ENCODE measurements at regions not wholly inside any gene's neighbourhood (a gene's known extent, or its start where the extent isn't known, plus 50 kb on each side); places are given as distances from the start of the nearest gene placed in this dataset.

DNA sequence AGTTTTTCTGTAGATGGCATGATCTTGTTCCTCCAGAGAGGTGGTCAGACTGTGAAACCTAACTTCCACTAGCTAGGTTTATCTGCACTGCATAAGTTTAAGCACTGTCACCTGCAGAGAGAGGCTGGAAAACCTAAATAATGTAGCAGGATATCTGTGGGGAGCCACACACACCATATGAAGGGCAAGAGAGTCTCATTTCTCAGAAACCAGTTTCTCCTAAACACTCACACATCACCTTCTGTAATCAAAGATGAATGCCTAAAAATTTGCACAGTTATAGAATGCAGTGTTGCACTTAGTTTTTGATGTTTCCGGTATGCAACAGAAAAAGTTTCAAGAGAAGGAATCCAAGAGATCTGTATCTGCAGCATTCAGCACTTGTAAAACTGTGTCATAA is 654.6 kb downstream of the ADGRL2 start:
- no peak for TF ChIP-seq EP300 (IDR thresholded peaks at IDR 0.05; ENCODE audit: borderline replicate concordance)
- no peak for TF ChIP-seq TCF12 (IDR thresholded peaks at IDR 0.05; ENCODE audit: low read depth)
- TF ChIP-seq RAD21 (IDR thresholded peaks at IDR 0.05; ENCODE audit: low read depth) = no peak
- TF ChIP-seq TEAD4 (IDR thresholded peaks at IDR 0.05) = no peak
- TF ChIP-seq FOXM1 (IDR thresholded peaks at IDR 0.05; ENCODE audit: borderline replicate concordance, low read depth) = no peak
- TF ChIP-seq, protein P1, sequence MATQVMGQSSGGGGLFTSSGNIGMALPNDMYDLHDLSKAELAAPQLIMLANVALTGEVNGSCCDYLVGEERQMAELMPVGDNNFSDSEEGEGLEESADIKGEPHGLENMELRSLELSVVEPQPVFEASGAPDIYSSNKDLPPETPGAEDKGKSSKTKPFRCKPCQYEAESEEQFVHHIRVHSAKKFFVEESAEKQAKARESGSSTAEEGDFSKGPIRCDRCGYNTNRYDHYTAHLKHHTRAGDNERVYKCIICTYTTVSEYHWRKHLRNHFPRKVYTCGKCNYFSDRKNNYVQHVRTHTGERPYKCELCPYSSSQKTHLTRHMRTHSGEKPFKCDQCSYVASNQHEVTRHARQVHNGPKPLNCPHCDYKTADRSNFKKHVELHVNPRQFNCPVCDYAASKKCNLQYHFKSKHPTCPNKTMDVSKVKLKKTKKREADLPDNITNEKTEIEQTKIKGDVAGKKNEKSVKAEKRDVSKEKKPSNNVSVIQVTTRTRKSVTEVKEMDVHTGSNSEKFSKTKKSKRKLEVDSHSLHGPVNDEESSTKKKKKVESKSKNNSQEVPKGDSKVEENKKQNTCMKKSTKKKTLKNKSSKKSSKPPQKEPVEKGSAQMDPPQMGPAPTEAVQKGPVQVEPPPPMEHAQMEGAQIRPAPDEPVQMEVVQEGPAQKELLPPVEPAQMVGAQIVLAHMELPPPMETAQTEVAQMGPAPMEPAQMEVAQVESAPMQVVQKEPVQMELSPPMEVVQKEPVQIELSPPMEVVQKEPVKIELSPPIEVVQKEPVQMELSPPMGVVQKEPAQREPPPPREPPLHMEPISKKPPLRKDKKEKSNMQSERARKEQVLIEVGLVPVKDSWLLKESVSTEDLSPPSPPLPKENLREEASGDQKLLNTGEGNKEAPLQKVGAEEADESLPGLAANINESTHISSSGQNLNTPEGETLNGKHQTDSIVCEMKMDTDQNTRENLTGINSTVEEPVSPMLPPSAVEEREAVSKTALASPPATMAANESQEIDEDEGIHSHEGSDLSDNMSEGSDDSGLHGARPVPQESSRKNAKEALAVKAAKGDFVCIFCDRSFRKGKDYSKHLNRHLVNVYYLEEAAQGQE (IDR thresholded peaks at IDR 0.05; ENCODE audit: low read depth) = no peak
- no peak for TF ChIP-seq YY1 (IDR thresholded peaks at IDR 0.05; ENCODE audit: low read depth)
- no peak for TF ChIP-seq NFIC (IDR thresholded peaks at IDR 0.05)
- no peak for TF ChIP-seq ZBTB7A (IDR thresholded peaks at IDR 0.05; ENCODE audit: low read depth)

DNA sequence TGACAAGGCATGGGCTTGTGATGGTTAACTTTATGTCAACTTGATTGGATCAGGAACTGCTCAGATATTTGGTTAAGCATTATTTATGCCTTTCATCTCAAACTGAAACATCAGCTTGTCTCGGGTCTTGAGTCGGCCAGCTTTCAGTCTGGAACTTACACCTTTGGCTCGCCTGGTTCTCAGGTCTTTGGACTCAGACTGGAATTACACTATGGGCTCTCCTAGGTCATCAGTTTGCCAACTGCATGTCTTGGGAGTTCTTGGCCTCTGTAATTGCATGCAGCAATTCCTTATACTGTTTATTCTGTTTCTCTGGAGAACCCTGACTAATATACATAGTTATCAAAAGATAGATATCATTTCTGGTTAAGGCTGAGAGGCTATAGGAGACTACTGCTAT is 653.7 kb downstream of the ADGRL2 start:
- TF ChIP-seq, protein P2, sequence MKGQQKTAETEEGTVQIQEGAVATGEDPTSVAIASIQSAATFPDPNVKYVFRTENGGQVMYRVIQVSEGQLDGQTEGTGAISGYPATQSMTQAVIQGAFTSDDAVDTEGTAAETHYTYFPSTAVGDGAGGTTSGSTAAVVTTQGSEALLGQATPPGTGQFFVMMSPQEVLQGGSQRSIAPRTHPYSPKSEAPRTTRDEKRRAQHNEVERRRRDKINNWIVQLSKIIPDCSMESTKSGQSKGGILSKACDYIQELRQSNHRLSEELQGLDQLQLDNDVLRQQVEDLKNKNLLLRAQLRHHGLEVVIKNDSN (IDR thresholded peaks at IDR 0.05) = no peak
- TF ChIP-seq, protein P3, sequence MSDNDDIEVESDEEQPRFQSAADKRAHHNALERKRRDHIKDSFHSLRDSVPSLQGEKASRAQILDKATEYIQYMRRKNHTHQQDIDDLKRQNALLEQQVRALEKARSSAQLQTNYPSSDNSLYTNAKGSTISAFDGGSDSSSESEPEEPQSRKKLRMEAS (IDR thresholded peaks at IDR 0.05) = no peak
- TF ChIP-seq TEAD4 (IDR thresholded peaks at IDR 0.05) (no peak), ZBTB7A (IDR thresholded peaks at IDR 0.05; ENCODE audit: low read depth) (no peak), RAD21 (IDR thresholded peaks at IDR 0.05; ENCODE audit: low read depth) (no peak), TCF12 (IDR thresholded peaks at IDR 0.05; ENCODE audit: low read depth) (no peak), YY1 (IDR thresholded peaks at IDR 0.05; ENCODE audit: low read depth) (no peak), FOXM1 (IDR thresholded peaks at IDR 0.05; ENCODE audit: borderline replicate concordance, low read depth) (no peak), CEBPB (IDR thresholded peaks at IDR 0.05) (no peak), CREB1 (IDR thresholded peaks at IDR 0.05; ENCODE audit: low read depth) (no peak)

DNA sequence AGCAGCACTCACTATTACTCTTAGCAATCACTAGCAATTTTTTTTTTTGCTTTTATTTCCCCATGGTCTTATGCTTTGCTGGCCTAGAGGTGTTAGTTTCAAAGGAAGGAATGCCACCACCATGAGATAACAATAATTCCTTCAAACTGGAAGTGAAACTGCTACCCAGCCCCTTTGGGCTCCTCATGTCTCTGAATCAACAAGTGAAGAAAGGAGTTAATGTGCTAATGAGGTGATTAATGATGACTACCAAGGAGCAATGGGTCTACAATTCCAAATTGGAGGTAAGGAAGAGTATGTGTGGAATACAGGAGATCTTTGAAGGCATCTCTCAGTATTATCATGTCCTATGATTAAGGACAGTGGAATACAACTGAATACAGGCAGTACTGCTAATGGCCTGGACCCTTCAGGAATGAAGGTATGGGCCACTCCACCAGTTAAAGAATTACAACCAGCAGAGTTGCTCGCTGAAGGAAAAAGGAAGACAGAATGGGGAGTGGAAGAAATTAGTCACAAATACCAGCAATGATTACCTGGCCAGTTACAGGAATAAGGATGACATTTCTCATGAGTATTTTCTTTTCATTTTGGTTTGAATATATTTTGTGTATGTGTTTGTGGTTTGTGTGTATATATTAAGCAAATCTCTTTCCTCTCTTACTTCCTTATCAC is 652.9 kb downstream of the ADGRL2 start:
- no peak for TF ChIP-seq EGR1 (IDR thresholded peaks at IDR 0.05)
- no peak for TF ChIP-seq ZBTB7A (IDR thresholded peaks at IDR 0.05; ENCODE audit: low read depth)
- TF ChIP-seq TEAD4 (IDR thresholded peaks at IDR 0.05) = no peak
- TF ChIP-seq YY1 (IDR thresholded peaks at IDR 0.05; ENCODE audit: low read depth) = no peak
- TF ChIP-seq, protein P2 (IDR thresholded peaks at IDR 0.05) = no peak
- TF ChIP-seq, protein P3 (IDR thresholded peaks at IDR 0.05) = no peak
- TF ChIP-seq EP300 (IDR thresholded peaks at IDR 0.05; ENCODE audit: borderline replicate concordance) = no peak
- TF ChIP-seq, protein P1 (IDR thresholded peaks at IDR 0.05; ENCODE audit: low read depth) = no peak
- no peak for TF ChIP-seq CREB1 (IDR thresholded peaks at IDR 0.05; ENCODE audit: low read depth)
- TF ChIP-seq FOXM1 (IDR thresholded peaks at IDR 0.05; ENCODE audit: borderline replicate concordance, low read depth) = no peak
- TF ChIP-seq TCF12 (IDR thresholded peaks at IDR 0.05; ENCODE audit: low read depth) = no peak
- no peak for TF ChIP-seq RAD21 (IDR thresholded peaks at IDR 0.05; ENCODE audit: low read depth)
- no peak for TF ChIP-seq NFIC (IDR thresholded peaks at IDR 0.05)
- TF ChIP-seq CEBPB (IDR thresholded peaks at IDR 0.05) = no peak
- no peak for TF ChIP-seq TAF1 (IDR thresholded peaks at IDR 0.05; ENCODE audit: low read depth)

DNA sequence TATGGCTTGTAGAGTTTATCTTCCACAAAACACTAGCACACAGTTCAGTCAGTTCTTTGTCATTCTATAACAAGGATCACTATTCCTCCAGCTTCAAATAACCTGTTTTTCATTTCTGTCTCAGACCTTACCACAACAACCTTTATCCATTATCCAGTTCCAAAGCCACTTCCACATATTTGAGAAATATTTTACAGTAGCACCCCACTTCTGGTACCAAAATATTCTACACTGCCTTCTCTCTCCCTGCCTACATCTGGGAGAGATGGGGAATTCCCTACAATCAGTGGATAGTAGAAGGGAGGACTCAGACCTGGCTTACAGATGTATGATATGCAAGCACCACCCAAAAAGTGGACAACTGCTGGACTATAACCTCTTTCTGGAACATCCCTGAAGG is 651.4 kb downstream of the ADGRL2 start:
- TF ChIP-seq ZBTB7A (IDR thresholded peaks at IDR 0.05; ENCODE audit: low read depth) (no peak), TCF12 (IDR thresholded peaks at IDR 0.05; ENCODE audit: low read depth) (no peak), FOXM1 (IDR thresholded peaks at IDR 0.05; ENCODE audit: borderline replicate concordance, low read depth) (no peak), TEAD4 (IDR thresholded peaks at IDR 0.05) (no peak), YY1 (IDR thresholded peaks at IDR 0.05; ENCODE audit: low read depth) (no peak), EGR1 (IDR thresholded peaks at IDR 0.05) (no peak), EP300 (IDR thresholded peaks at IDR 0.05; ENCODE audit: borderline replicate concordance) (no peak), NFIC (IDR thresholded peaks at IDR 0.05) (no peak), CREB1 (IDR thresholded peaks at IDR 0.05; ENCODE audit: low read depth) (no peak)
- TF ChIP-seq, protein P3 (IDR thresholded peaks at IDR 0.05) = no peak

DNA sequence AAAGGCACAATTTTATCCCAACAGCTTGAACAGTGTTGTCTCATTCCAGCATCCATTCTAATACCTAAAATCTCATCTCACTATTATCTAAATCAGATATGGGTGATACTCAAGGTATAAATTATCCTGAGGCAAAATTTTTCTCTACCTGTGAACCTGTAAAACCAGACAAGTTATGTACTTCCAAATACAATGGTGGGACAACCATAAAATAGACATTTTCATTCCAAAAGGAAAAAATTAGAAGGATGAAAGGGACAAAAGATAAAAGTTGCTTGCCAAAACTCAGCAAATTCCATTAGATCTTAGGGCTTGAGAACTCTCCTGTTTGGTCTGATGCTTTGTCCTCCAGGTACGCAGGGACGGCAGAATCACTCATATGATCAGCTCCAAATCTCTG is 650.5 kb downstream of the ADGRL2 start:
- no peak for TF ChIP-seq ZBTB7A (IDR thresholded peaks at IDR 0.05; ENCODE audit: low read depth)
- no peak for TF ChIP-seq TEAD4 (IDR thresholded peaks at IDR 0.05)
- TF ChIP-seq RAD21 (IDR thresholded peaks at IDR 0.05; ENCODE audit: low read depth) = no peak
- no peak for TF ChIP-seq YY1 (IDR thresholded peaks at IDR 0.05; ENCODE audit: low read depth)
- no peak for TF ChIP-seq TCF12 (IDR thresholded peaks at IDR 0.05; ENCODE audit: low read depth)
- TF ChIP-seq EGR1 (IDR thresholded peaks at IDR 0.05) = no peak
- TF ChIP-seq, protein P2 (IDR thresholded peaks at IDR 0.05) = no peak
- TF ChIP-seq FOXM1 (IDR thresholded peaks at IDR 0.05; ENCODE audit: borderline replicate concordance, low read depth) = no peak
- TF ChIP-seq EP300 (IDR thresholded peaks at IDR 0.05; ENCODE audit: borderline replicate concordance) = no peak
- TF ChIP-seq, protein P3 (IDR thresholded peaks at IDR 0.05) = no peak
- no peak for TF ChIP-seq TAF1 (IDR thresholded peaks at IDR 0.05; ENCODE audit: low read depth)

Data from Ishikawa (cell line).